HG03565 (cell line): ENCODE measurements at regions not wholly inside any gene's neighbourhood (a gene's known extent, or its start where the extent isn't known, plus 50 kb on each side); places are given as distances from the start of the nearest gene placed in this dataset.
"Not testable (repeated sequence)": the region's sequence is repeated elsewhere in the genome, so short reads cannot be mapped to it uniquely, and the experiment has no call there.

Source experiments
- ATAC-seq: cut with Tn5 transposase; IDR thresholded peaks from one replicate; pipeline ENCODE4 v1.9.1; 2021; ENCODE audit warnings: mild to moderate bottlenecking, moderate library complexity; ENCODE audit not compliant: unreplicated experiment

DNA sequence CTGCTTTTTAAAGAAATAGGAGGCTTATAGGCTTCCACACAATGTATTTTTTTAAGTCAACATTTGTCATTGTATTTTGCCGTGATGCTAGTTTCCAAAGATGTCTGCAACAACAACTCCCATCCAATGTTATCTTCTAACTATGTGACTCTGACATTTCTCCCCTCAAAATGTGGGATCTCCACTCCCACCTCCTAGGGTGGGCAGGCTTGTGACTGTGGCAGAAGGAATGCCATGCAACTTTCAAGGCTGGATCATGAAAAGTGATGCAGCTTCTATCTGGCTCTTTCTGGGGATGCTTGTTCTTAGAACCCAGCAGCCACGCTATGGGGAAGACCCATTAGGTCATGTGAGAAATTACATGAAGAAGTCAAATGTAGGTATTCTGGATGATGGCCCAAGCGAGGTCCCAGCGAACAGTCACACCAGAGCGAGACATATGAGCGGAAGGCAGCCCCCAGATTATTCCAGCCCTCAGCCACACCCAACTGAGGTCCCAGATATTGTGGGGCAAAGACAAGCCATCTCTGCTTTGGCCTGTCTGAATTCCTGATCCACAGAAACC lies 124.3 kb downstream of the BDH1 start:
- ATAC-seq, result no peak

DNA sequence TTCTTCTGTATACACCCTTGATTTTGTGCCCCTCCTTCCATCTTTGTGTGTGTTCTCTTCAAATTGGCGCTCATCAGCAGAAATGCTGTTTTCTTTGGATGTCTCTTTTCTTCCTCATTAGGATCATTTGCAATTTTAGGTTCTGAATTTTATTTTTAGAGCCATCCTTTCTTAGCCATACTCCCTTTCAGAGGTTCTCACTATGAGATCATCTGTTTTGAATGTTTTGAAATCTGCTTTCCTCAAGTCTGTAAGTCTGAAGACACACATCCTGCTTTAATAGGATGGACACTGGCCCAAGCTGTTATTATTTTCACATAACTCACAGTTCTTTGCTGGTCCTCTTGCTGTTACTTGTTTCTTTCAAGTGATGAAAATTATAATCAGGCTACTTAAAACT lies 124.8 kb downstream of the BDH1 start:
- no peak for ATAC-seq

DNA sequence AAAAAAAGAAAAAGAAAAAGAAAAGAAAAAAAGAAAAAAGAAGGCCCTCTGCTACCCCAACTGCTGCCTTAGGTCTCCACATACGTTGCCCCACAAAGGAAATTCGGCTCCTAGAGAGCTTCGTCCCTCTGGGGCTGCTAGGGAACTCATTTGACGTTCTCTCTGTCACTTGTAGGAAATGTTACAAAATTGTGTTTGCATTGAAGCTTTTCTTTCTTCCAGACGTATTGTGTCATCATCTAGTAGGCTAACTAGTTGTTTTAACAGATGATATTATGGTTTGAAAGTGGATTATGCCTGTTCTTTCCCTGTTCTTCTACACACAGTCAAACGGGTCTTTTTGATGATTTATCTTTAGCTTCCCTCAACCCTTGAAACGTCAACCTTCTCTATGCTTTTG lies 125.3 kb downstream of the BDH1 start:
- no peak for ATAC-seq

DNA sequence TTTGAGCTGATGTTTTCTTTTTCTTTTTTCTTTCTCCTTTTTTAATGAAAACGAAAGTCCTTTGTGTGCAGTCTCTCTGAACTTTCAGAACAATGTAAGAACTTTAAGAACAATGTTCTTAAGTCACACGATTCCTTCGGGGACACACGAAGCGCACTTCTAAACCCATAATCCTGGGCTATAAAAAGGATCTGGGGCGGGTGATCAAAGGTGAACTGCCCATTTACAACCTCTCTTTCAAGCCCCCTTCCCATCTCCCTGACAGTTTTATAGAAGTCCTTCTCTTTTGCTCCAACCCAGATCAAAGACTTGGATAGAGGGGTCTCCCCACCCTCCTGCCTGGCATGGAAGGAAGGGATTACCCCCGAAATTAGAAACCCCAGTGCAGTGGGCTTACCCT lies 126.8 kb downstream of the BDH1 start:
- ATAC-seq, result no peak

DNA sequence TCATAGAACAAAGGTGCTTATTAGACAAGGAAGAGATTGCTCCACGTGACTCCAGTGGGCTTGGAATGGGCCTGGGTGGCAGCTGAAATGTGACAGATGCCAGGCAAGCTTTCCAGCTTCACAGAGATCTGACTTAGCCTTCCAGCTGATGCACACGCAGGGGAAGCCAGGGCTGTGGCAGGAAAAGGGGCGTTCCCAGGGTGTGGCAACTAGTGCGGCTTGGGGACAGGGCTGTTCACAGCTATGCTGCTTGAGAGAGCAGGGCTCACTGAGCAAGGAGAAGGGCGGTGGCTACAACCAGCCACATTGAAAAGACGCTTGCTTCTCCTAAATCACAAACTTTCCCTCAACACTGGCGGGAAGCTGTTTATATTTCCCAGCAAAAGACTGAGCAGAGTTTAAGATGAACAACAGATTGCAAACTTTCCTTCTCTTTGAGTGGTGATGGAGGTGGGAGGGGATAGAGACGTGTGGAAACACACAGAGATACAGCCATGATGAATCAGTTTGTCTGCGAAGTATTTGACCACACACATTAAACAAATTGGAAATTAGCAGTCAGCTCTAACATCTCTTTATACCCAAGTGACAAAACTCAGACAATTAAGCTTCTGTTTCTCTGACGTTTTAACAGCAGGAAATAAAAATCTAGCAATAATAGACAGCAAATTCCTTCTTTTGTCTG lies 127.5 kb downstream of the BDH1 start:
- ATAC-seq, result no peak

DNA sequence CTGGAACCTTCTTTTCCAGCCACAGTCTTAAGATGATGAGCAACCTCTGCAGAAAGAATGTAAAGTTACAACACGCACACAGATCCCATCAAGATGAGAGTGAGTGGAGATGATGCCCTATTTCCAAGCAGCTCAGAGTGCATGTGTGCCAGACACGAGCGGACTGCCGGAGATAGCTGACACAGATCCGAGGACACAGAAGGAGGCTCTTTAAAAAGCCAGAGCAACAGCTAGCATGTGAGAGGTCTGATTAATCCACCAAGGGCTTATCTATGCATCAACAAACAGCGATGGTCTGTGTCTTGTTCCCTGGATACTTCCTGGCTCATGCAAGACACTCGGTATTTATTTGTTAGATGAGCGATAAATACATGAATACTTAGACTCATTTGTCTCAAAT lies 128.6 kb upstream of the DLG1 start:
- no peak for ATAC-seq

DNA sequence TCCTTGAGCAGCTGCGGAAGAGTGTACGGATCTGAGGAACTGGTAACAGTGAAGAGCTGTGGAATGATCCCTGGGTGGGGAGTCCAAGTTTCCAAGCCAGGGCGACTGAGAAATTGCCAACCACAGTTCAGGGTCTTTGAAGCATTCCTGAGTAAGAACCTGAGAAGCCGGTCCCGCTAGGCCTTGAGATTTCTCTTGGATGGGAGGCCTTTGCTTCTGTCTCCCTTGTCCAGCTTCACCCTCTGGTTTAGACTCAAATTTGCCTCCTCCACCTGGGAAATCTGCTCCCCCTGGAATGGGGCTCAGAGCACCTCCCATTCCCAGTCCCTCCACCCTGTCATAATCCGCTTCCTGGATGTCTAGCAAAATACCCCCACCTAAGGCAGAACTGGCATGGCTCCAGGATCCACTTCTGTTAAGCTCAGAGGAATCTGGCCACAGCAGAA lies 127.7 kb upstream of the DLG1 start:
- no peak for ATAC-seq

DNA sequence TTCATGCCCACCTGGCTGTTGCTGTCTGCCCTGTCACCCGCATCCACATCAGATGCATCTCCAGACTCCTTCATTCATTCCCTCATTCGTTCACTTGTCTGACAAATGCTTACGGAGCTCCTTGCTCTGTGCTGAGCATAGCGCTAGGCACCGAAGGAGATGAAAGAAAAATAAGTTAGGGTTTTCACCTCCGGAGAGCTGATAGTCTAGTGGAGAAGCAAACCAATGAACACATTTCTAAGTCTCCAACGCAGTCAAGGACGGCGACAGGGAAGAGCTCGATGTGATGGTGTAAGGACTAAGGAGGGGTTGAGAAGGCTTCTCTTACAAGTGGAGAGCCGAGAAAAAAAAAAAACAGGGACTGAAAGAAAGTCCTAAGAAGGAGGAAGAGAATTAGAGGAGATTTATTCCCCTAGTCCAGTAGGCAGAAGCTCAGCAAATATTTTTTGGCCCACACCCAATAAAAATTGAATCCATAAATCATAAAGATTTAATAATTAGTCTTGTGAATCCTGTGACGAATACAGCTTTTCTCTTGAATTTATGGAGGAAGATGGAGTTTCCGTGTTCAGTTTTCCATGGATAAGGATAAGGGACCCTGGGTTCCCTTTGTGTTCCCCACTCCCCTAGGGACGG lies 127.2 kb upstream of the DLG1 start:
- no peak for ATAC-seq

DNA sequence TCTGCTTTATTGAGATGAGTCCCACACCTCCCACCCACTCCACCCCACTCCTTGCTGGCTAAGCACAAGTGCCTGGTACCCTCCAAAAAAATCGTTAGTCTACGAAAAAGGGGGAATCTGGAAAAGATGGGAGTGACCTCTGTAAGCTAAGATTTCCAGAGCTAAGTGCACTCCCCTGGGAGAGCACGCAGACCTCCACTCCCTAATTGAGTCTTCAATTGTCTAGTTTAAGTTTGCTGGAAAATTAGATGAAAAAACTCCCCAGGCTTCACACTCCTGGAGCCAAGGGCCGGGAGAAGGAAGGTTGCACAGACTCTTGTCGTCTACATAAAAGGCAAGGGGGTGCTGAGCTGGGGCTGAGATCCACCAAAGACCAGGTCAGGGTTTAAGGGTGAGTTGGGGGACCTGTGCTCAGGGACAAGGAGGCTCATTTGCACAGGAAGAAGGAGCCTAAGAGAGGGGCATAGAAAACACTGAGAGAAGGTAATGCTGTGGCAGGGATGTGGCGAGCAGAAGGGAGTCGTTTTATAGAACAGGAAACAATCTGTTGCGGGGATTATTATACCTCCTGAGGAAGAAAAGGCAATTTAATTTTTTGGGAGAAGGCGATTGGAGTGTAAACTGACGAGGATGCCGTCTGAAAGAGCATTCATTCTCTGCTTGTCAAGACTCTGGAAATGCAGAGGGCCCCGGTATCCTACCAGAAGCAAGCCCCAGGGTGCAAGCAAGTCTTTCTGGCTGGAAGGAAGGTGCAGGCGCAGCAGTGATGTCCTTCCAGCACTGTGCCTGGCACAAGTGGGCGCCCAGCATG lies 126.5 kb upstream of the DLG1 start:
- no peak for ATAC-seq

DNA sequence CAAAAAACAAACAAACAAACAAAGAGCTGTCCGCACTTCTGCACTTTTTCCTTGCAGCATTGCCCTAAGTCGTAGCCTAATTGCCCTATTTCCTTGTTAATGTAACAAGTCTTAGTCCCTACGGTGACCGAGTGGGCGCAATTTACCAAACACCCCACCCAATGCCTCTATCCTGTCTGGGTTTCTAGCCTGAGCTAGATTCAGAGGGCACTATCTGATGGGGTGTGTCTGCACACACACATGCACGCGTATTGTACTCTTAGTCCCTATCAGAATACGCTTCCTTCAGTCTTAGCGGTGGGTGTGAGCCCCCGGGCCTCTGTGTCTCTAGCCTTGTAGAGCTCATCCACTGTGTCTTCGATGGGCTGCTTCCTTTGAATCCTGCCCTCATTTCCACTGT lies 125.9 kb upstream of the DLG1 start:
- no peak for ATAC-seq

DNA sequence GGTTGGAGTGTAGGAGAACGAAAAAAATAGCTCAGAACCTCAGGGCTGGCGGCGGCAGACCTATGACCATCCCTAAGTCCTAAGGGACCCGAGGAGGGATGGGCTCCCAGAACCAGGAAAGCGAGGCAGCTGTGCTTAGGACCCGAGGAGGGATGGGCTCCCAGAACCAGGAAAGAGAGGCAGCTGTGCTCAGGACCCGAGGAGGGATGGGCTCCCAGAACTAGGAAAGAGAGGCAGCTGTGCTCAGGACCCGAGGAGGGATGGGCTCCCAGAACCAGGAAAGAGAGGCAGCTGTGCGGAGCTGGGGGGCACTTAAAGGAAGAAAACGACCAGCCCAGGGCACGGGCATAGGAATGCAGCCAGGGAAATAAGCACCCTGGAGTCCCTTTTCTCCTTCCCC lies 125.0 kb upstream of the DLG1 start:
- no peak for ATAC-seq

DNA sequence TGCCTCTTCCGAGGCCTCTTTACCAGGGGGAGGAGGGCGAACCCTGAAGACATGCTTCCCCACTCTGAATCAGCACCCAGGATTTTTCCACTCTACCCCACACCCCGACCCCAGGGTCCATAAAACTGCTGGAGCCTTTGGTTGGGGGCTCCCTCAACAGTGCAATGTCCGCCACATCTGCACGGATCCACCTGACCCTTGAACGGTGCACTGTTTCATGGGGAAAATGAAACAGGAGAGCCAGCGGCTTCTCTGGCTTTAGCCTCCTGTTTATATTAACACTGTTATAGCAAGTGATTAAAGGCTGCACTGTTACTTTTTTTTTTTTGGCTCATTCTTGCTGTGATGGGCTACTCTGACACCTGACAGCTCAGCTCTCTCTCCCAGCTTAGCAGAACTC lies 124.1 kb upstream of the DLG1 start:
- no peak for ATAC-seq

DNA sequence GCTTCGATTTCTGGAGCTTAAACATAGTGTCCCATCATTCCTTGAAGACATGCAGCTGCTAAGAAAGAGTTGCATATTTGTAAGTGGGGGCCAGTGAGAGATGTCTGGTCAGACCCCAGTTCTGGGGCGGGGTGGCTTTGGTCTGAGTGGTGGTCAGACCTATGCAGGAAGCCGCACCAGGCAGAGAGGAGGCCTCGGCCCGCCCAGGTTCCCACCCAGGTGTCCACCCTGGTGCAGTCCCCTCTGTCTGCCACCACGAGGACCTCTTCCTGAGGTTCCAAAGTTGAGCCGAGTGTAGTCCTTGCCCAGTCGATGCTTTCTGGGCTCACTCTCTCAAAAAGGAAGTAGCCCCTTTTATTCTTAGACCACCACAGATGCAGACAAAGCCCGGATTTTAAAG lies 122.6 kb upstream of the DLG1 start:
- no peak for ATAC-seq

DNA sequence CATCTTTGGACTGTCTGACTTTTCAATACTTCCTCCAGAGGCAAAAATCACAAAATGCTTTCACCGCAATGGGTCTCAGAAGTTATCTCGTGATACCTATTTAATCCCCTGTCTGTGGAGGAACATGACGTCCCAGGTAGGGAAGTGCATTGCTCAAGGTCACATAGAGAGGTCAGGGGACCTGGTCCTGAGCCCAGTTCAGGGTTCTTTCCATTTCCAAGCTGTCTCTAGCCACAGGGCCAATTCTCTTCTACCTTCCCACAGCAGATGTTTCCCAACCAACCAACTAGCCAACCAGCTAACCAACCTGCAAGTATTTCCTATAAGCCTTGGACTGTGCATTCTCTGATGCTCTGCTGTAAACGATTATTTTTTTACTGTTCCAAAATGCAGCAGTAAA lies 122.2 kb upstream of the DLG1 start:
- ATAC-seq, result no peak

DNA sequence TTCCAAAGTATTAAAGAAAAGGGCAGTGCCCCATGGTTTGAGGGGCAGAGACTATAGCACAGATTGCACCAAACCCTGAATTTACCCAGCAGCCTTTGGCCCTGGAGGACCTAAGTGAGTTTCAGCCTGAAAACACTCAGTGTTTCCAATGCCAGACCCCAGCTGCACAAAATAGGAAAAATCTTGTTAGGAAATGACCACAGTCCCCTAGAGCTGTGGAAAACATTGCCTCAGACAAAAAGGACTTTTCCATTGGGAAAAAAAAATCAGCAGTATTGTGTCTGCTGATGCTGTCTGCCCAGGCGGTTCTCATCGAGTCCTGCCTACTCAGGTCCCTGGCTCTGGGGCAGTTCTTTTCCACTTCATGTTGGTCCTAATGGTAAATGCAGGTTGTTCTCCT lies 121.7 kb upstream of the DLG1 start:
- ATAC-seq, result no peak

DNA sequence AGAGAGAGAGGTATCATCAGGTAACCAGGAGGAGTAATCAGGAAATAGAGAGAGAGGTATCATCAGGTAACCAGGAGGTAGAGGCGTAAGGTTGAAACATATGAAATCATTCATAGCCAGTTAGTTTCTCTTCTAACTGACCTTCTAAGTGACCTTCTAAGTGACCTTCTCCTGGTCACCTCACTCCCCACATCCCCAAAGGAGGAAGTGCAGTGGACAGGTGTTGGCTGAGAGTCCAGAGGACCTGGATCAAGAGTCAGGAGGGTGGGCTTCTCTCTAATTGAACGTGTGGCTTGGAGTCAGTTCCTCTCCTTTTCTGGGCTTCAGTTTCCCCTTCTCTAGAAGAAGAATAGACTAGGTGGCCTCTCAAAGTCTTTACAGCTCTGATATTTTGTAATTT lies 121.3 kb upstream of the DLG1 start:
- no peak for ATAC-seq

DNA sequence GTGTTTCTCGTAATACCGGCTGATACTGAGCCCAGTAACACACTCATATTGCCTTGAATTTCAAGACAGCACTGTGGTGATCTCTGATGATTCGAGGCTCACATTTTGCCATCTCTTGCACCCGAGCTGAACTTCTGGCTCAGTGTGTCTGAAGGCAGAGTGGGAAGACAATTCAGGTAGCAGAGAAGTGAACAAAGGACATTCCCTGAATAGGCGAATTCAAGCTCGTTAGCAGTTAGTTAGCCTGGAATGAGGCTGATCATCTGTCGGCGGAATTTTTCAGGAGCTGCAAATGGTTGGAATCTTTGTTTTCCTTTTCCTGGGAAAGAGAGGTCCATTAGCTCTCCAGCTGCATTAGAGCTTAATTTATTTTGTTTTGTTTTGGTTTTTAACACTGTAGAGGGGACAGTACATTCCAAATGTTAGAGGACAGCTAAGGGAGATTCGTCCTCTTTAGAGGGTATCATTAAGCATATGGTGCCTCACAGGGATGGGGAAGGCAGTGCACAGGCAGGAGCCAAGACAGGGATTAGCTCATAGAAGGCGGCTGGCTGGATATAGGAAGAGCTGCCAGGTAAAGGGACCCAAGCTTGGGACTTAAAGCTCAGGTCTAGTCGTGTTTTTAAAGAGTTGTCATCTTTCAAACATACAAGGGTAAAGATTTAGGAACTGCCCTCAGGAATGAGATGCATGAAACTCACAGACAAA lies 119.7 kb upstream of the DLG1 start:
- no peak for ATAC-seq

DNA sequence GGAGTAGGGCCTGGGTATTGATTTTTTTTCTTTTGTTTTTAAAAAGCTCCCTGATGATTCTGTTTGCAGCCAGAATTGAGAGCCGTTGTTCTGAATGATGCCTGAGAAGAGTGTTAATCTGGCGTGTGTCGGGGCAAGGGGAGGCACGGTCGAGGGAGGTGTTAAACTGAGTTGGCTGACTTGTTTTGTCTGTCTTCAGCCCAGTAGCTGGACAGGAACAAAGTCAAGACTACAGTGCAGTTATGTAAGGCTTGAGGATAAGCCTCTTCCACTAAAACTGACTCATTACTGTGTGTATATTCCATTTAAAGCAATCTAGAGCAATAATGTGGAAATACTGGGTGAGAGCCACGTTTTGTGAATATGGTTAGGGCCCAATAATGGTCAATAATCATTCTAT lies 119.0 kb upstream of the DLG1 start:
- no peak for ATAC-seq

DNA sequence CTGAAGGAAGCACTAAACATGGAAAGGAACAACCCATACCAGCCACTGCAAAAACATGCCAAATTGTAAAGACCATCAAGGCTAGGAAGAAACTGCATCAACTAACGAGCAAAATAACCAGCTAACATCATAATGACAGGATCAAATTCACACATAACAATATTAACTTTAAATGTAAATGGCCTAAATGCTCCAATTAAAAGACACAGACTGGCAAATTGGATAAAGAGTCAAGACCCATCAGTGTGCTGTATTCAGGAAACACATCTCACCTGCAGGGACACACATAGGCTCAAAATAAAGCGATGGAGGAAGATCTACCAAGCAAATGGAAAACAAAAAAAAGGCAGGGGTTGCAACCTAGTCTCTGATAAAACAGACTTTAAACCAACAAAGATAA lies 113.5 kb upstream of the DLG1 start:
- not testable (repeated sequence) for ATAC-seq

DNA sequence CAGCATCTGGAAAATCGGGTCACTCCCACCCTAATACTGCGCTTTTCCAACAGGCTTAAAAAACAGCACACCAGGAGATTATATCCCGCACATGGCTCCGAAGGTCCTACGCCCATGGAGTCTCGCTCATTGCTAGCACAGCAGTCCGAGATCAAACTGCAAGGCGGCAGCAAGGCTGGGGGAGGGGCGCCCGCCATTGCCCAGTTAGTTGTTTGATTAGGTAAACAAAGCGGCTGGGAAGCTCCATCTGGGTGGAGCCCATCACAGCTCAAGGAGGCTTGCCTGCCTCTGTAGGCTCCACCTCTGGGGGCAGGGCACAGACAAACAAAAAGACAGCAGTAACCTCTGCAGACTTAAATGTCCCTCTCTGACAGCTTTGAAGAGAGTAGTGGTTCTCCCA lies 111.8 kb upstream of the DLG1 start:
- not testable (repeated sequence) for ATAC-seq
